PC-3 (cell line): ENCODE measurements at regions not wholly inside any gene's neighbourhood (a gene's known extent, or its start where the extent isn't known, plus 50 kb on each side); places are given as distances from the start of the nearest gene placed in this dataset.

Experiments
- ATAC-seq: fragments of 200-7000 bp; cut with Tn5 transposase; 2 replicates; pipeline ENCODE4 v1.9.1; 2020; ENCODE audit warnings: mild to moderate bottlenecking, moderate library complexity
- BruUV-seq: library from RNA; stranded (reverse); fragments of 400-500 nt; replicated peaks from 2 replicates; lab custom pipeline; 2021; lab: Mats Ljungman, UMichigan
- CTCF ChIA-PET: fragments of 300-600 bp; sonication (Branson Sonifier 250); formaldehyde crosslinking; loops from one replicate; lab custom pipeline; 2022; ENCODE audit warnings: antibody characterized with exemption; lab: Charles Lee
- POLR2A ChIA-PET: fragments of 300-600 bp; sonication (Branson Sonifier 250); formaldehyde crosslinking; loops from one replicate; lab custom pipeline; 2022; ENCODE audit warnings: antibody characterized with exemption; ENCODE audit not compliant: unreplicated experiment; lab: Charles Lee
- DNase-seq: peaks from one replicate; pipeline ENCODE4 v3.0.0-alpha.2; 2015
- H2AFZ ChIP-seq: fragments of 300-600 bp; sonication (generic); 2 replicates; pipeline ENCODE4 v1.6.0; 2016; ENCODE audit warnings: antibody characterized with exemption, low read length
- H3F3A ChIP-seq: fragments of 300-600 bp; sonication (generic); one replicate; pipeline ENCODE4 v1.6.0; 2017; ENCODE audit warnings: antibody characterized with exemption, low read length, control low read depth, mild to moderate bottlenecking; ENCODE audit not compliant: unreplicated experiment
- H3K27ac ChIP-seq: fragments of 300-600 bp; sonication (generic); 2 replicates; pipeline ENCODE4 v1.5.1; 2016; ENCODE audit warnings: mild to moderate bottlenecking, low read length
- H3K27me3 ChIP-seq: fragments of 300-600 bp; sonication (generic); 2 replicates; pipeline ENCODE4 v1.6.1; 2016; ENCODE audit warnings: low read length, mixed read lengths
- H3K36me3 ChIP-seq: fragments of 300-600 bp; sonication (generic); 2 replicates; pipeline ENCODE4 v1.6.1; 2016; ENCODE audit warnings: low read depth, mixed run types, low read length, mixed read lengths
- H3K4me1 ChIP-seq: fragments of 300-600 bp; sonication (generic); 2 replicates; pipeline ENCODE4 v1.5.1; 2016; ENCODE audit warnings: low read length; ENCODE audit not compliant: insufficient read depth
- H3K4me2 ChIP-seq: fragments of 300-600 bp; sonication (generic); 2 replicates; pipeline ENCODE4 v1.6.0; 2016; ENCODE audit warnings: low read length
- H3K4me3 ChIP-seq: fragments of 300-600 bp; sonication (generic); 2 replicates; pipeline ENCODE4 v1.5.1; 2016; ENCODE audit warnings: mild to moderate bottlenecking, low read length, mixed read lengths
- H3K79me2 ChIP-seq: fragments of 300-600 bp; sonication (generic); 2 replicates; pipeline ENCODE4 v1.6.1; 2017; ENCODE audit warnings: low read length, mixed read lengths
- H3K9ac ChIP-seq: fragments of 300-600 bp; sonication (generic); 2 replicates; pipeline ENCODE4 v1.6.0; 2016; ENCODE audit warnings: mild to moderate bottlenecking, low read length
- H3K9me2 ChIP-seq: fragments of 300-600 bp; sonication (generic); replicated peaks from 2 replicates; pipeline ENCODE4 v1.6.1; 2016; ENCODE audit warnings: mixed run types, low read length, mixed read lengths
- H3K9me3 ChIP-seq: fragments of 300-600 bp; sonication (generic); 2 replicates; pipeline ENCODE4 v1.6.1; 2016; ENCODE audit warnings: low read length, mixed read lengths
- H4K20me1 ChIP-seq: fragments of 300-600 bp; sonication (generic); 2 replicates; pipeline ENCODE4 v1.6.1; 2016; ENCODE audit warnings: low read length, mixed read lengths
- EZH2 ChIP-seq: fragments of 300-600 bp; sonication (generic); IDR thresholded peaks from one replicate; pipeline ENCODE4 v1.6.1; 2017; ENCODE audit warnings: antibody characterized with exemption, mild to moderate bottlenecking, low read length; ENCODE audit not compliant: unreplicated experiment
- EZH2phosphoT487 ChIP-seq: fragments of 300-600 bp; sonication (generic); IDR thresholded peaks from 2 replicates; pipeline ENCODE4 v1.6.1; 2018; ENCODE audit warnings: mild to moderate bottlenecking, antibody characterized with exemption, low read length, borderline replicate concordance
- intact Hi-C: fragments of 100-400 bp; cut with micrococcal nuclease; formaldehyde crosslinking; loops from 2 replicates; pipeline ENCODE4 v1.9.0; 2023
- TF ChIP-seq, protein P1 (sequence below): fragments of 300-600 bp; sonication (generic); conservative IDR thresholded peaks from 2 replicates; pipeline ENCODE4 v1.5.1; 2017; ENCODE audit warnings: antibody characterized with exemption, low read depth, mild to moderate bottlenecking, low read length

DNA sequence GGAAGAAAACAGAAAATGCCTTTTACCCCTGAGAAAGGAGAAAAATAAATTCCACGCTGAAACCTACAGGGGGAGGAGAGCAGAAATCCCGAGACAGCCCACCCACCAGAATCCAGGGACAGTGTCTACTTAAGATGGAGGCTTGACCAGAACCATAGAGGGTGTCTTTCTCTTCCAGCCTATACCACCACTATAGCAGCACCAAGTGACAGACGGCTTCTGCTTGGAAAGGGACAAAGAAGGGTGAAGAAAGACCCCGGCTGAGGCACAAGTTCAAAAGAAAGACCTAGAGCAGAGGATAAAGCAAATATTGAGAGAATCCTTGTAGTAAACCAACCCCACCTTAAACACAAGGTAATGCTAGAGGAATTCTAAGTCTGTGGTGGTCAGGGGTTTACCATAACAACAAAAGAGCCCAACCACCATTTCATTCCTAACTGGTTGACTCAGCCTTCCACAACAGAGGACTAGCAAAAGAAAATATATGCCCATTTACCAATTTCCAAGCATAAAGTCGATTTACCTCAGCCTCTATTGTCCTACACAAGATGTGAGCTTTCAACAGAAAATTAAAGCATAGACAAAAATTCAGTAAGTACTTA, 105.3 kb upstream of the FOXG1 start:
- H3K9me2 ChIP-seq, result no peaks in the 10 kb centered on the region
- TF ChIP-seq, protein P1, sequence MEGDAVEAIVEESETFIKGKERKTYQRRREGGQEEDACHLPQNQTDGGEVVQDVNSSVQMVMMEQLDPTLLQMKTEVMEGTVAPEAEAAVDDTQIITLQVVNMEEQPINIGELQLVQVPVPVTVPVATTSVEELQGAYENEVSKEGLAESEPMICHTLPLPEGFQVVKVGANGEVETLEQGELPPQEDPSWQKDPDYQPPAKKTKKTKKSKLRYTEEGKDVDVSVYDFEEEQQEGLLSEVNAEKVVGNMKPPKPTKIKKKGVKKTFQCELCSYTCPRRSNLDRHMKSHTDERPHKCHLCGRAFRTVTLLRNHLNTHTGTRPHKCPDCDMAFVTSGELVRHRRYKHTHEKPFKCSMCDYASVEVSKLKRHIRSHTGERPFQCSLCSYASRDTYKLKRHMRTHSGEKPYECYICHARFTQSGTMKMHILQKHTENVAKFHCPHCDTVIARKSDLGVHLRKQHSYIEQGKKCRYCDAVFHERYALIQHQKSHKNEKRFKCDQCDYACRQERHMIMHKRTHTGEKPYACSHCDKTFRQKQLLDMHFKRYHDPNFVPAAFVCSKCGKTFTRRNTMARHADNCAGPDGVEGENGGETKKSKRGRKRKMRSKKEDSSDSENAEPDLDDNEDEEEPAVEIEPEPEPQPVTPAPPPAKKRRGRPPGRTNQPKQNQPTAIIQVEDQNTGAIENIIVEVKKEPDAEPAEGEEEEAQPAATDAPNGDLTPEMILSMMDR, result no peak
- TF ChIP-seq EZH2 (no peak), EZH2phosphoT487 (no peak)
- peak overlapping the region; percentile 59 for H2AFZ ChIP-seq
- ChIA-PET CTCF (no interaction called here), POLR2A (no interaction called here)
- no peaks in the 10 kb centered on the region for H3K36me3 ChIP-seq
- peak; percentile 96 for ATAC-seq
- H3K79me2 ChIP-seq, result no peaks in the 10 kb centered on the region
- H4K20me1 ChIP-seq, result no peaks in the 10 kb centered on the region
- H3F3A ChIP-seq, result no peaks in the 10 kb centered on the region
- H3K4me1 ChIP-seq, result peaks cover 31% of the 10 kb centered on the region
- intact Hi-C loops, result no loop called here
- BruUV-seq, result no TSS peak
- peak overlapping the region; percentile 70 for H3K4me2 ChIP-seq
- no peaks in the 10 kb centered on the region for H3K9me3 ChIP-seq
- peak; percentile 90 for DNase-seq
- no peaks in the 10 kb centered on the region for H3K27me3 ChIP-seq
- H3K27ac ChIP-seq, result peak overlapping the region; percentile 60
- no peak overlapping the region; the same call in 1 of the 2 replicates for H3K9ac ChIP-seq
- peak overlapping the region; percentile 26; the same call in 1 of the 2 replicates for H3K4me3 ChIP-seq

DNA sequence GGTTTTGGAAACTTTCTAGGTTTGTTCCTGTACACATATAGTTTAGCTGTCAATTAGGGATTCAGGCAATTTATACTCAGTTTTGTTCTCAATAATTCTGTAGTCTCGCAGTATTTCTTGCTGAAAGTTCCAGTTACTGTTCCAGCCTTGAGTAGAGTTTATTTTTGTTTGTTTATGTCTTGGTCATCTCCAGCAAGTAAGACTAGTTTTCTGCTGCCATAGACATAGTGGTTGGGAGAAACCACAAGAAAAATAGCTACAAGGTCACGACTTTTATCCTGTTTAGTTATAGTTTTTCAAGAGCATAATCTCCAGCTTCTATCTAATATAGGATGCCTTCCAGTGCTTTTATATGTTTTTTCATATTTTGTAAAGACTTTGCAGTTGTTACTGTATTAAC, 99.6 kb upstream of the FOXG1 start:
- ChIA-PET CTCF (interaction anchor here (0.6 kb wide), 1 partner anchor 15 kb away, joined by 3 read pairs; no protein-coding TSS in a partner anchor), POLR2A (no interaction called here)
- no peaks in the 10 kb centered on the region for H3F3A ChIP-seq
- H3K79me2 ChIP-seq, result no peaks in the 10 kb centered on the region
- 0 out of 2 replicates have a peak overlapping the region, but pooled peaks have one; percentile 13 for H2AFZ ChIP-seq
- H3K4me3 ChIP-seq, result peak overlapping the region; percentile 37; the same call in 1 of the 2 replicates
- no peaks in the 10 kb centered on the region for H4K20me1 ChIP-seq
- H3K27ac ChIP-seq, result peak overlapping the region; percentile 47
- H3K9ac ChIP-seq, result no peak overlapping the region
- BruUV-seq, result no TSS peak
- no peaks in the 10 kb centered on the region for H3K9me3 ChIP-seq
- peaks cover 34% of the 10 kb centered on the region for H3K4me1 ChIP-seq
- H3K9me2 ChIP-seq, result no peaks in the 10 kb centered on the region
- peak; percentile 83 for ATAC-seq
- H3K27me3 ChIP-seq, result no peaks in the 10 kb centered on the region
- H3K4me2 ChIP-seq, result peak overlapping the region; percentile 68
- intact Hi-C loops, result no loop called here
- no peaks in the 10 kb centered on the region for H3K36me3 ChIP-seq
- DNase-seq, result peak; percentile 74
- TF ChIP-seq EZH2 (no peak), EZH2phosphoT487 (no peak)
- TF ChIP-seq, protein P1, result no peak

GRCh38 chr14:28671425-28671824, 95.2 kb upstream of the FOXG1 start:
- H3K27ac ChIP-seq, result peak overlapping the region; percentile 15; the same call in 1 of the 2 replicates
- no peaks in the 10 kb centered on the region for H3K27me3 ChIP-seq
- no peaks in the 10 kb centered on the region for H3F3A ChIP-seq
- no peak overlapping the region for H3K9ac ChIP-seq
- ChIA-PET CTCF (no interaction called here), POLR2A (no interaction called here)
- peak; percentile 73 for ATAC-seq
- no peaks in the 10 kb centered on the region for H4K20me1 ChIP-seq
- peaks cover 50% of the 10 kb centered on the region for H3K4me1 ChIP-seq
- intact Hi-C loops, result no loop called here
- peak overlapping the region; percentile 39 for H3K4me2 ChIP-seq
- no peaks in the 10 kb centered on the region for H3K9me3 ChIP-seq
- DNase-seq, result peak; percentile 60
- 0 out of 2 replicates have a peak overlapping the region, but pooled peaks have one; percentile 3 for H3K4me3 ChIP-seq
- TF ChIP-seq EZH2, result no peak
- TF ChIP-seq, protein P1, result no peak
- no peak for TF ChIP-seq EZH2phosphoT487
- no peak overlapping the region for H2AFZ ChIP-seq
- H3K36me3 ChIP-seq, result no peaks in the 10 kb centered on the region
- H3K9me2 ChIP-seq, result no peaks in the 10 kb centered on the region
- no TSS peak for BruUV-seq
- H3K79me2 ChIP-seq, result no peaks in the 10 kb centered on the region
